SHP77 (cell line): ENCODE measurements at regions not wholly inside any gene's neighbourhood (a gene's known extent, or its start where the extent isn't known, plus 50 kb on each side); places are given as distances from the start of the nearest gene placed in this dataset.

Source experiments
- DNase-seq, 2 experiments: peaks; one replicate each; lab custom pipeline; 2025; lab: John Stamatoyannopoulos, UW

GRCh38 chr5:84602371-84602771 is 217.7 kb upstream of the EDIL3 start:
- no peak for DNase-seq

DNA sequence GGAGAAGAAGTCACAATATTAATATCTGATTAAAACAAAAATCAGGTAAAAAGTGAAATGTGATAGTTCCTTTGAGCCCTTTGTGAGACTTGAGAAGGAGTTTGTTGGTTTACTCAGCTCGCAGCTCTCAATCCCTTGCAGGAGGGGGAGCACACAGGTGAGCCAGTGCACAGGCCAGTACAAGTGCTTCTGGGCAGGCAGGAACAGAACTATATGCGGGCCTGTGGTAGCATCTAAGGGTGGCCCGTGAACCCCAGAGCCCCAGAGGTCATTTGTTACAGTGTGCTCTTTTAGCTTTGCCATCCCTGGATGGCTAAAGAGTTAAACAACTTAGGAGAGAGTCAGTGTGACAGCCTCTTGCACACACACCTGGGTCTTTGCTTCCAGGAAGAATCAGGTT is 215.3 kb upstream of the EDIL3 start:
- DNase-seq: no peak

GRCh38 chr5:84597904-84598303 is 213.2 kb upstream of the EDIL3 start:
- no peak for DNase-seq

DNA sequence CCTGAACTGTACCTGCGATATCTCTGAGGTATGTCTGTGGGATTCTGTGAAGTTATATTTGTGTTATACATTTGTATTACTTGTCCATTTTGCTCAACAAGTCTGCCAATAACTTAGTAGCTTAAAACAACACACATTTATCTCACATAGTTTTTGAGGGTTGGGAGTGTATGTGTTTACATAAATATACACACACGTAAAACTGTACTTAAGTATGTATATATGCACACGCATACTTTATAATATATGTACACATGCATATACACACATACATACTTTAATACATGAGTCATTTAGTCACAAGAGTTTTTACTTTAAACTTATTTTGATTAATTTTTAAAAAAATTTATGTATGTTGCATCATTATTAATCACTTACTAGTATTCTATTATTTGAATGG is 205.9 kb upstream of the EDIL3 start:
- no peak for DNase-seq

DNA sequence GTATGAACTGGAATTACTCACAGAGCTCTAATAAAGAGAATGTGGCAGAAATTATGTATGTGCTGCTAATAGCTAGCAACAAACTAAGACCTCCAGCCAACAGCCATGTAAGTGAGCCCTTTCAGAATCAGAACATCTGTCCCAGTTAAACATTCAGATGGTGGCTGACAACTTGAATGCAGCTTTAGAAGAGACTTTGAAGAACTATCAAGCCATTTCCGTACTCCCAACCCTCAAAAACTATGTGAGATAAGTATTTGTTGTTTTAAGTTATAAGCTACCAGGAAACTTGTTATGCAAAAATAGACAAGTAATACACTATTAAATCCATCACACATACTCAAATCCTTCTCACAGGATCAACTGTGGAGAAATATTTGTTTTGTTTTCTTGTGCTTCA is 205.2 kb upstream of the EDIL3 start:
- DNase-seq: no peak

DNA sequence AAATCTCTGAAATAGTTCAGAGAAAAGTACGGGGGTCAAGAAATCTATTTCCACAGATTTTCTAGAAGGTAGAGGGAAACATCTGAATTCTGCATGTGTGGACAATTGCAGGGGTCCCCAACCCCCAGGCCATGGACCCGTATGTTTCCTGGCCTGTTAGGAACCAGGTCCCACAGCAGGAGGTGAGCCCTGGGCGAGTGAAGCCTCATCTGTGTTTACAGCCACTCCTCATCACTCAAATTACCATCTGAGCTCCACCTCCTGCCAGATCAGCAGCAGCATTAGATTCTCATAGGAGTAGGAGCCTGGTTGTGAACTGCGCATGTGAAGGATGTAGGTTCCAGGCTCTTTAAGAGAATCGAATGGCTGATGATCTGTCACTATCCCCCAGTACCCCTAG is 200.5 kb upstream of the EDIL3 start:
- DNase-seq: no peak

DNA sequence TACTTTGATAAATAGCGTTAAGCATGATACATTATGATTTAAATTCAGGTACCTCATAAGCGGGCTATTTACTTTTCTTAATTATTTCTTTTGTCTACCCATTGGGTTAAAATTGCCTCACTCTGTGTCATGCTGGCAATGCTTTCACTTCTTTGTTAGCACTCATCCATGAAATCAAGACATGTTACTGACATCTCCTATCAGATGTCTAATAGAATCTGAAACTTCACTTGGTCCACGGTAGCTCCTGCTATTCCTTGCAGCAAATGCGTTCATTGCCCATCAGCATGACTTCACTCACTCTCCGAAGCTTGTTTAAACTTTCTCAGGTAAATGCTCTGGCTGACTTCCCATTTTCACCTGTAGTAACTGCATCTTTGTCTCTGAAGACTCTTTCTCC is 193.5 kb upstream of the EDIL3 start:
- no peak for DNase-seq

DNA sequence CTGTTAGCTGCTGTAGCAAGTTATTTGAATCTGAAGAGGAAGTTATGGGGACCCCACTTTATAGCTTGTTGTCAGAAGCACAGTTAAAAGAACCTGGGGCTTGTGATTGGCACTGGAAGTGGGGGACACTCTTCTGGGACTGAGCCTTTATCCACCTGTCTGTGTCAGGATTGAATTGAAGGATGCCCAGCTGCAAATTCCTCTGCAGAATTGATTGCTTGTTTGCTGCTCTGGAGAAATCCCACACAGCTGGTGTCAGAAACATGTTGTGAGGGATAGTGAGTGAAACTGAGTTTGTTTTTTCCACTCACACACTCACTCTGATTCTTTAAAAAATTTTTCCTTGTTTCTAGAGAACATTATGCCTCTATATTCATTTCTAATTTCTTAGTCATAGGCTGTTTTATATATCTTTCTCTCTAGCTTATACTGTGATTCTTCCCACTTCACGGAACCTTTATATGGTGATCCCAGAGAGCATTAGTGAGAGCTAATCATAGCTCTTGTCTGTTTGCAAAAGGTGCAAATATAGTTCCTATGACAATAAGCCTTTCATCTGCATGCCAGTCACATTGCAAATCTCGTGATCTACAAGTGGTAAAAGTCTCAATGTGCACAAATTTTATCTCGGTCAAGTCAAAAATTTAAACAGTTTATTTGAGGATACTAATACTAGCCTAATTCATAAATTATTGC is 188.5 kb upstream of the EDIL3 start:
- no peak for DNase-seq

GRCh38 chr5:84569307-84569706 is 184.6 kb upstream of the EDIL3 start:
- DNase-seq: no peak

- DNase-seq: no peak
These were observed 183.5 kb upstream of the EDIL3 start for GRCh38 chr5:84568171-84568570.

DNA sequence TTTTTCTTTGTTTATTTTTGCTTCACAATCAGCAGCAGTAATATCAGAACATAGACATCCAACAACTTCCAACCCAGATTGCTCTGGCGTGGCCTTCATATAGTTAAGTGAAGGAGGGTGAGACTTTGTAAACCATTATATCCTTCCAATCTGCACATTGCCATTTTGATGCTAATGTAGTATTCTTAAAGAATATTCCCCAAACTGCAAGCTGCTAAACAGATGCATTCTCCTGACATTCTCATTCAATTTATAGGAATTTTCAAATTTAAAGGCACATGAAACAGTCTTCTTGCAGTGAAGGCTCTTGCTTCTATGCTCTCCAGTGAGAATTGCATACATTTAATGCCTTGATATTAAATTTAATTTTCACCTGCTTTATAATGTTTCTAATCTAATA is 181.2 kb upstream of the EDIL3 start:
- no peak for DNase-seq

GRCh38 chr5:84564321-84565075 is 179.8 kb upstream of the EDIL3 start:
- no peak for DNase-seq

GRCh38 chr5:84550222-84550621 is 165.5 kb upstream of the EDIL3 start:
- DNase-seq: no peak

GRCh38 chr5:84549054-84549453 is 164.4 kb upstream of the EDIL3 start:
- DNase-seq: no peak

GRCh38 chr5:84546686-84547085 is 162.0 kb upstream of the EDIL3 start:
- DNase-seq: no peak

DNA sequence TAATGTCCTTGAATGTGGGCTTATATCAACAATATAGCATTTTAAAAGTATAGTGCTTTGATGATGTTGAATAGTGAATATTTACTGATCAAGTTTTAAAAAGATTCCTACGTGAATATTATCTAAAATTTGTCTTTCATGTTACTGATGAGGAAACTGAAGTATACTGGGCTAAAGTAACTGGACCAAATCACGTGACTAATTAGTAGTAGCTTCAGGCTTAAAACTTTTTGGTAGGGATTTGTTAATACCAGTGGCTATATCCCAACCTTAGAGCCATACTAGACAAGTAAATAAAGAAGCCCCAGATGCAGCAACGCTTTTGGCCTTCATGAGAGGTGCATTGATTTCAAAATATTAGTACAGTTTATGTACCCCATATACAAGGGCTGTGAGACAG is 152.1 kb upstream of the EDIL3 start:
- no peak for DNase-seq

- no peak for DNase-seq
These were observed 150.6 kb upstream of the EDIL3 start for GRCh38 chr5:84535281-84535680.

GRCh38 chr5:84524491-84524890 is 139.8 kb upstream of the EDIL3 start:
- no peak for DNase-seq

DNA sequence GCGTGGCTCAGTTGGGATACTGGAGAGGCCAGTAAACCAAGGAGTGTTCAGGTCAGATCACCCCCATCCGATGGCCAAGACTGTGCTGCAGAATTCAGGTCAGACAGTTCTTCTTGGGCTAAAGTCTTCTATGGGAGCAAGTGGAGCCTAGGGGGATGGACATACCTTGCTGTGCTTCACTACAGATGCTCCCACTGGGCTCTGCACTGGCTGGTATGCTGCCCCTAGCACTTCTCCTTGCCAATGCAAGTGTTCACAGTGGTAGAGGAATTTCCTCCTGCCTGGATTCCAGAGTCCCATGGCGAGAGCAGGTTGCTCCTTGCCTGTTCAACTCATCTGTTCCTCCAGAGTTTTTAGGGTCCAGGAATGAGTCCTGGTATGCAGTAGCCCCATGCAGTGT is 134.2 kb upstream of the EDIL3 start:
- no peak for DNase-seq

- DNase-seq: no peak
These were observed 133.7 kb upstream of the EDIL3 start for GRCh38 chr5:84518370-84518769.

GRCh38 chr5:84506625-84507024 is 121.9 kb upstream of the EDIL3 start:
- DNase-seq: no peak

GRCh38 chr5:84494453-84494852 is 109.8 kb upstream of the EDIL3 start:
- DNase-seq: no peak

- DNase-seq: no peak
These were observed 103.3 kb upstream of the EDIL3 start for GRCh38 chr5:84487963-84488362.
